DOHH2 (cell line): ENCODE measurements at regions not wholly inside any gene's neighbourhood (a gene's known extent, or its start where the extent isn't known, plus 50 kb on each side); places are given as distances from the start of the nearest gene placed in this dataset.

ENCODE experiments used
- H3F3A ChIP-seq: fragments of 200-600 bp; sonication (generic), shearing (Covaris generic); 2 replicates; pipeline ENCODE4 v1.6.0; 2016; ENCODE audit warnings: antibody characterized with exemption, mild to moderate bottlenecking; ENCODE audit not compliant: control insufficient read depth, insufficient read depth
- H3K27ac ChIP-seq: fragments of 200-600 bp; sonication (generic); 2 replicates; pipeline ENCODE4 v1.5.1; 2014; ENCODE audit warnings: low read depth, mild to moderate bottlenecking, low read length, moderate library complexity
- H3K27me3 ChIP-seq: fragments of 200-600 bp; sonication (generic); 2 replicates; pipeline ENCODE4 v1.6.1; 2014; ENCODE audit warnings: mild to moderate bottlenecking, low read length, mixed read lengths; ENCODE audit not compliant: control insufficient read depth
- H3K36me3 ChIP-seq: fragments of 200-600 bp; sonication (generic); 2 replicates; pipeline ENCODE4 v1.6.1; 2014; ENCODE audit warnings: mild to moderate bottlenecking, low read length, moderate library complexity, mixed read lengths; ENCODE audit not compliant: control insufficient read depth
- H3K4me1 ChIP-seq: fragments of 200-600 bp; sonication (generic); 2 replicates; pipeline ENCODE4 v1.6.1; 2014; ENCODE audit warnings: mild to moderate bottlenecking, low read length, mixed read lengths; ENCODE audit not compliant: control insufficient read depth
- H3K4me2 ChIP-seq: fragments of 200-600 bp; sonication (generic); 2 replicates; pipeline ENCODE4 v1.6.0; 2014; ENCODE audit warnings: mild to moderate bottlenecking, low read length, moderate library complexity
- H3K4me3 ChIP-seq: fragments of 200-600 bp; sonication (generic); 2 replicates; pipeline ENCODE4 v1.5.1; 2014; ENCODE audit warnings: mild to moderate bottlenecking, low read length, mixed read lengths
- H3K79me2 ChIP-seq: fragments of 200-600 bp; sonication (generic); 2 replicates; pipeline ENCODE4 v1.6.1; 2014; ENCODE audit warnings: mild to moderate bottlenecking, low read length, mixed read lengths; ENCODE audit not compliant: control insufficient read depth
- H3K9me2 ChIP-seq: fragments of 200-600 bp; sonication (generic); replicated peaks from 2 replicates; pipeline ENCODE4 v1.6.1; 2014; ENCODE audit warnings: mild to moderate bottlenecking, low read length, mixed read lengths; ENCODE audit not compliant: control insufficient read depth
- H3K9me3 ChIP-seq: fragments of 200-600 bp; sonication (generic); 2 replicates; pipeline ENCODE4 v1.6.1; 2014; ENCODE audit warnings: antibody characterized with exemption, low read length, mixed read lengths; ENCODE audit not compliant: control insufficient read depth, insufficient read depth
- H4K20me1 ChIP-seq: fragments of 200-600 bp; sonication (generic); 2 replicates; pipeline ENCODE4 v1.6.0; 2014; ENCODE audit warnings: low read depth, mild to moderate bottlenecking, antibody characterized with exemption, low read length, moderate library complexity; ENCODE audit not compliant: control insufficient read depth, insufficient read depth
- CTCF ChIP-seq: fragments of 200-600 bp; sonication (generic); IDR thresholded peaks from one replicate; pipeline ENCODE4 v1.5.1; 2014; ENCODE audit warnings: antibody characterized with exemption, mild to moderate bottlenecking, low read depth, low read length; ENCODE audit not compliant: poor library complexity, severe bottlenecking
- EZH2phosphoT487 ChIP-seq: fragments of 200-600 bp; sonication (generic); IDR thresholded peaks from 2 replicates; pipeline ENCODE4 v1.6.1; 2017; ENCODE audit warnings: borderline replicate concordance, mild to moderate bottlenecking, antibody characterized with exemption, low read length, moderate library complexity, mixed read lengths

- no peaks in the 10 kb centered on the region for H3F3A ChIP-seq
- no peaks in the 10 kb centered on the region for H3K9me3 ChIP-seq
- H3K4me3 ChIP-seq: no peak overlapping the region
- H3K79me2 ChIP-seq: no peaks in the 10 kb centered on the region
- H4K20me1 ChIP-seq: no peaks in the 10 kb centered on the region
- H3K27me3 ChIP-seq: no peaks in the 10 kb centered on the region
- no peak overlapping the region for H3K4me2 ChIP-seq
- no peak overlapping the region for H3K27ac ChIP-seq
- no peaks in the 10 kb centered on the region for H3K9me2 ChIP-seq
- no peaks in the 10 kb centered on the region for H3K4me1 ChIP-seq
- no peaks in the 10 kb centered on the region for H3K36me3 ChIP-seq
- TF ChIP-seq EZH2phosphoT487 (no peak), CTCF (no peak)
Observed at GRCh38 chr4:32180086-32180485, 1459.9 kb downstream of the PCDH7 start.

GRCh38 chr4:32184186-32184585 lies 1464.0 kb downstream of the PCDH7 start:
- no peak overlapping the region for H3K27ac ChIP-seq
- no peaks in the 10 kb centered on the region for H4K20me1 ChIP-seq
- no peaks in the 10 kb centered on the region for H3F3A ChIP-seq
- TF ChIP-seq EZH2phosphoT487 (no peak), CTCF (no peak)
- H3K79me2 ChIP-seq: no peaks in the 10 kb centered on the region
- H3K4me1 ChIP-seq: no peaks in the 10 kb centered on the region
- no peaks in the 10 kb centered on the region for H3K36me3 ChIP-seq
- no peaks in the 10 kb centered on the region for H3K27me3 ChIP-seq
- no peak overlapping the region for H3K4me3 ChIP-seq
- no peaks in the 10 kb centered on the region for H3K9me3 ChIP-seq
- no peaks in the 10 kb centered on the region for H3K9me2 ChIP-seq
- no peak overlapping the region for H3K4me2 ChIP-seq

- TF ChIP-seq CTCF: no peak
- TF ChIP-seq EZH2phosphoT487: no peak
Observed at GRCh38 chr4:32189130-32189529, 1469.0 kb downstream of the PCDH7 start.

GRCh38 chr4:32189788-32190187 lies 1469.6 kb downstream of the PCDH7 start:
- Histone ChIP-seq H4K20me1 (no peaks in the 10 kb centered on the region), H3K79me2 (no peaks in the 10 kb centered on the region), H3K9me3 (peaks cover 7% of the 10 kb centered on the region), H3K4me2 (no peak overlapping the region), H3K4me3 (no peak overlapping the region), H3F3A (no peaks in the 10 kb centered on the region), H3K27me3 (no peaks in the 10 kb centered on the region), H3K4me1 (no peaks in the 10 kb centered on the region), H3K9me2 (no peaks in the 10 kb centered on the region), H3K27ac (no peak overlapping the region), H3K36me3 (no peaks in the 10 kb centered on the region)
- no peak for TF ChIP-seq CTCF
- no peak for TF ChIP-seq EZH2phosphoT487

More at GRCh38 chr4:32189130-32189529, 1469.0 kb downstream of the PCDH7 start:
- Histone ChIP-seq H3K9me3 (peaks cover 7% of the 10 kb centered on the region), H3K4me1 (no peaks in the 10 kb centered on the region), H3K79me2 (no peaks in the 10 kb centered on the region), H3K4me2 (no peak overlapping the region), H3K27ac (no peak overlapping the region), H3K9me2 (no peaks in the 10 kb centered on the region), H3K27me3 (no peaks in the 10 kb centered on the region), H3F3A (no peaks in the 10 kb centered on the region), H4K20me1 (no peaks in the 10 kb centered on the region), H3K36me3 (no peaks in the 10 kb centered on the region), H3K4me3 (no peak overlapping the region)
